ENCODE measurements at regions not wholly inside any gene's neighbourhood (a gene's known extent, or its start where the extent isn't known, plus 50 kb on each side); places are given as distances from the start of the nearest gene placed in this dataset.

- no peak for TF ChIP-seq FOXA1 (IDR thresholded peaks at IDR 0.05)
- TF ChIP-seq FOXK2 (IDR thresholded peaks at IDR 0.05), result no peak
- TF ChIP-seq TARDBP (IDR thresholded peaks at IDR 0.05), result no peak
- no peak for TF ChIP-seq BHLHE40 (IDR thresholded peaks at IDR 0.05; ENCODE audit: borderline replicate concordance)
- TF ChIP-seq SUZ12 (IDR thresholded peaks at IDR 0.05), result no peak
- no peak for TF ChIP-seq FOXM1 (IDR thresholded peaks at IDR 0.05; ENCODE audit: borderline replicate concordance)
- TF ChIP-seq ELF4 (IDR thresholded peaks at IDR 0.05), result no peak
These were observed 91.4 kb upstream of the DYNLRB2 start for GRCh38 chr16:80449392-80449791.
